ENCODE measurements at regions not wholly inside any gene's neighbourhood (a gene's known extent, or its start where the extent isn't known, plus 50 kb on each side); places are given as distances from the start of the nearest gene placed in this dataset.
"Not testable (repeated sequence)": the region's sequence is repeated elsewhere in the genome, so short reads cannot be mapped to it uniquely, and the experiment has no call there.

- no peak for TF ChIP-seq POLR2A (IDR thresholded peaks at IDR 0.05; ENCODE audit: low read depth, low read length)
- DNase-seq (ENCODE audit: insufficient read length, low spot score) (no peak), FAIRE-seq (no peak)
Observed at GRCh38 chr6:99668036-99668705, 61.5 kb downstream of the PRDM13 start.

GRCh38 chr6:99689916-99690685, 83.5 kb downstream of the PRDM13 start:
- TF ChIP-seq POLR2A (IDR thresholded peaks at IDR 0.05; ENCODE audit: low read depth, low read length): no peak
- DNase-seq (ENCODE audit: insufficient read length, low spot score) (no peak), FAIRE-seq (no peak)

GRCh38 chr6:99702287-99702686, 95.7 kb downstream of the PRDM13 start:
- not testable (repeated sequence) for DNase-seq (ENCODE audit: insufficient read length, low spot score); FAIRE-seq

GRCh38 chr6:99709062-99709461, 102.4 kb downstream of the PRDM13 start:
- no peak for FAIRE-seq
- no peak for DNase-seq (ENCODE audit: insufficient read length, low spot score)
- TF ChIP-seq POLR2A (IDR thresholded peaks at IDR 0.05; ENCODE audit: low read depth, low read length): no peak

GRCh38 chr6:99711302-99711701, 104.7 kb downstream of the PRDM13 start:
- no peak for TF ChIP-seq POLR2A (IDR thresholded peaks at IDR 0.05; ENCODE audit: low read depth, low read length)
- FAIRE-seq (no peak), DNase-seq (ENCODE audit: insufficient read length, low spot score) (no peak)

GRCh38 chr6:99711925-99712324, 105.3 kb downstream of the PRDM13 start:
- FAIRE-seq (no peak), DNase-seq (ENCODE audit: insufficient read length, low spot score) (no peak)
- no peak for TF ChIP-seq POLR2A (IDR thresholded peaks at IDR 0.05; ENCODE audit: low read depth, low read length)

- no peak for FAIRE-seq
Observed at GRCh38 chr6:99712519-99712918, 105.9 kb downstream of the PRDM13 start.

GRCh38 chr6:99722043-99722442, 115.4 kb downstream of the PRDM13 start:
- DNase-seq (ENCODE audit: insufficient read length, low spot score); FAIRE-seq: not testable (repeated sequence)

More at GRCh38 chr6:99712519-99712918, 105.9 kb downstream of the PRDM13 start:
- TF ChIP-seq POLR2A (IDR thresholded peaks at IDR 0.05; ENCODE audit: low read depth, low read length): no peak
- DNase-seq (ENCODE audit: insufficient read length, low spot score): no peak

GRCh38 chr6:99730237-99730636, 123.6 kb downstream of the PRDM13 start:
- DNase-seq (ENCODE audit: insufficient read length, low spot score); FAIRE-seq: not testable (repeated sequence)

GRCh38 chr6:99736302-99736701, 129.7 kb downstream of the PRDM13 start:
- no peak for TF ChIP-seq POLR2A (IDR thresholded peaks at IDR 0.05; ENCODE audit: low read depth, low read length)
- no peak for FAIRE-seq

GRCh38 chr6:99739526-99739925, 132.9 kb downstream of the PRDM13 start:
- DNase-seq (ENCODE audit: insufficient read length, low spot score) (no peak), FAIRE-seq (no peak)

More at GRCh38 chr6:99736302-99736701, 129.7 kb downstream of the PRDM13 start:
- DNase-seq (ENCODE audit: insufficient read length, low spot score): no peak

GRCh38 chr6:99741092-99741491, 134.5 kb downstream of the PRDM13 start:
- TF ChIP-seq POLR2A (IDR thresholded peaks at IDR 0.05; ENCODE audit: low read depth, low read length): no peak
- FAIRE-seq (no peak), DNase-seq (ENCODE audit: insufficient read length, low spot score) (no peak)

More at GRCh38 chr6:99739526-99739925, 132.9 kb downstream of the PRDM13 start:
- no peak for TF ChIP-seq POLR2A (IDR thresholded peaks at IDR 0.05; ENCODE audit: low read depth, low read length)

GRCh38 chr6:99743647-99744046, 137.0 kb downstream of the PRDM13 start:
- no peak for FAIRE-seq
- no peak for DNase-seq (ENCODE audit: insufficient read length, low spot score)
- TF ChIP-seq POLR2A (IDR thresholded peaks at IDR 0.05; ENCODE audit: low read depth, low read length): no peak

GRCh38 chr6:99745651-99746050, 139.0 kb downstream of the PRDM13 start:
- DNase-seq (ENCODE audit: insufficient read length, low spot score) (no peak), FAIRE-seq (no peak)
- no peak for TF ChIP-seq POLR2A (IDR thresholded peaks at IDR 0.05; ENCODE audit: low read depth, low read length)

Data from H54 (cell line).